ENCODE measurements at regions not wholly inside any gene's neighbourhood (a gene's known extent, or its start where the extent isn't known, plus 50 kb on each side); places are given as distances from the start of the nearest gene placed in this dataset.

GRCh38 chr16:51898872-51899271, 648.1 kb downstream of the TOX3 start:
- Mint-ChIP-seq H3K27me3 (ENCODE audit: insufficient read depth, unreplicated experiment) (no peaks in the 10 kb centered on the region), H3K4me3 (ENCODE audit: unreplicated experiment) (no peak overlapping the region), H3K9me3 (ENCODE audit: unreplicated experiment) (no peaks in the 10 kb centered on the region), H3K4me1 (ENCODE audit: insufficient read depth, unreplicated experiment) (no peaks in the 10 kb centered on the region), H3K27ac (ENCODE audit: low read depth, unreplicated experiment) (no peak overlapping the region), H3K36me3 (ENCODE audit: insufficient read depth, unreplicated experiment) (no peaks in the 10 kb centered on the region)
- CTCF ChIA-PET, result no interaction called here
- no TSS peak for BruUV-seq (replicated peaks)
- no peak for TF ChIP-seq CTCF (IDR thresholded peaks at IDR 0.05; ENCODE audit: unreplicated experiment)
- DNase-seq (ENCODE audit: unreplicated experiment), result no peak
- POLR2A ChIA-PET, result no interaction called here
- intact Hi-C loops (cut with micrococcal nuclease), result no loop called here

GRCh38 chr16:51896013-51896412, 650.9 kb downstream of the TOX3 start:
- intact Hi-C loops (cut with micrococcal nuclease), result no loop called here
- DNase-seq (ENCODE audit: unreplicated experiment), result no peak
- no peak for TF ChIP-seq CTCF (IDR thresholded peaks at IDR 0.05; ENCODE audit: unreplicated experiment)
- ChIA-PET POLR2A (no interaction called here), CTCF (no interaction called here)
- Mint-ChIP-seq H3K4me1 (ENCODE audit: insufficient read depth, unreplicated experiment) (no peaks in the 10 kb centered on the region), H3K27me3 (ENCODE audit: insufficient read depth, unreplicated experiment) (no peaks in the 10 kb centered on the region), H3K36me3 (ENCODE audit: insufficient read depth, unreplicated experiment) (no peaks in the 10 kb centered on the region), H3K4me3 (ENCODE audit: unreplicated experiment) (no peak overlapping the region), H3K9me3 (ENCODE audit: unreplicated experiment) (no peaks in the 10 kb centered on the region), H3K27ac (ENCODE audit: low read depth, unreplicated experiment) (no peak overlapping the region)
- no TSS peak for BruUV-seq (replicated peaks)

GRCh38 chr16:51892293-51893007, 654.5 kb downstream of the TOX3 start:
- ChIA-PET POLR2A (interaction anchor here (0.6 kb wide), 1 partner anchor 9 kb away, joined by 3 read pairs; no protein-coding TSS in a partner anchor), CTCF (no interaction called here)
- no peak for TF ChIP-seq CTCF (IDR thresholded peaks at IDR 0.05; ENCODE audit: unreplicated experiment)
- H3K27me3 Mint-ChIP-seq (ENCODE audit: insufficient read depth, unreplicated experiment), result no peaks in the 10 kb centered on the region
- no TSS peak for BruUV-seq (replicated peaks)
- no peaks in the 10 kb centered on the region for H3K36me3 Mint-ChIP-seq (ENCODE audit: insufficient read depth, unreplicated experiment)
- H3K4me3 Mint-ChIP-seq (ENCODE audit: unreplicated experiment), result no peak overlapping the region
- H3K9me3 Mint-ChIP-seq (ENCODE audit: unreplicated experiment), result no peaks in the 10 kb centered on the region
- intact Hi-C loops (cut with micrococcal nuclease), result no loop called here
- no peak for DNase-seq (ENCODE audit: unreplicated experiment)
- no peak overlapping the region for H3K27ac Mint-ChIP-seq (ENCODE audit: low read depth, unreplicated experiment)
- H3K4me1 Mint-ChIP-seq (ENCODE audit: insufficient read depth, unreplicated experiment), result peaks cover 12% of the 10 kb centered on the region

- Mint-ChIP-seq H3K36me3 (ENCODE audit: insufficient read depth, unreplicated experiment) (no peaks in the 10 kb centered on the region), H3K4me3 (ENCODE audit: unreplicated experiment) (no peak overlapping the region), H3K9me3 (ENCODE audit: unreplicated experiment) (no peaks in the 10 kb centered on the region), H3K27me3 (ENCODE audit: insufficient read depth, unreplicated experiment) (no peaks in the 10 kb centered on the region), H3K4me1 (ENCODE audit: insufficient read depth, unreplicated experiment) (peaks cover 20% of the 10 kb centered on the region), H3K27ac (ENCODE audit: low read depth, unreplicated experiment) (peak overlapping the region; percentile 80)
- CTCF ChIA-PET, result no interaction called here
- intact Hi-C loops (cut with micrococcal nuclease), result no loop called here
- TF ChIP-seq CTCF (IDR thresholded peaks at IDR 0.05; ENCODE audit: unreplicated experiment), result no peak
- no peak for DNase-seq (ENCODE audit: unreplicated experiment)
- no TSS peak for BruUV-seq (replicated peaks)
- POLR2A ChIA-PET, result interaction anchor here (1.3 kb wide), 1 partner anchor 21 kb away, joined by 3 read pairs; no protein-coding TSS in a partner anchor
Measured at GRCh38 chr16:51888534-51888933, 658.4 kb downstream of the TOX3 start.
